ENCODE measurements at regions not wholly inside any gene's neighbourhood (a gene's known extent, or its start where the extent isn't known, plus 50 kb on each side); places are given as distances from the start of the nearest gene placed in this dataset.

DNA sequence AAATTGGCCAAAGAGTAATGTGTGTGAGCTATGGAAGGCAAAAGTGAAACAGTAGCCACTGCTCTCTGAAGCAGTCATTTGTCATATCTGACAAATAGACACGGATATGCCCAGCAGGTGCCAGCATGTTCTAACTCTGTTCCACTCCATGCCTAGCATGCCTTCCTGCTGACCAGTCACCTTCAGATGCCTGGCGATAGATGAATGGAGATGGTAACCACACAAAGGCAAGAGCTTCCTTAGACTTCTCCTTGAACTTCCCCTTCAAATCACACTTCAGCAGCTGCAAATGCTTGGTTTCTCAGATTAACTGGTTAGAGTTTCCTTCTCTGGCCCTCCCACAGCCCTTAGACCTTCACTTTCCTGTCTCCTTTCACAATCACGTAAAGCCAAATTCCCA, 429.9 kb downstream of the DAD1 start:
- no peaks in the 10 kb centered on the region for H3K27me3 ChIP-seq (ENCODE audit: control insufficient read depth, insufficient read depth, low read length)
- H3K4me3 ChIP-seq (ENCODE audit: low read depth, low read length): no peak overlapping the region
- no peak overlapping the region for H3K9ac ChIP-seq
- H3K4me1 ChIP-seq: no peaks in the 10 kb centered on the region
- TF ChIP-seq, protein P1, sequence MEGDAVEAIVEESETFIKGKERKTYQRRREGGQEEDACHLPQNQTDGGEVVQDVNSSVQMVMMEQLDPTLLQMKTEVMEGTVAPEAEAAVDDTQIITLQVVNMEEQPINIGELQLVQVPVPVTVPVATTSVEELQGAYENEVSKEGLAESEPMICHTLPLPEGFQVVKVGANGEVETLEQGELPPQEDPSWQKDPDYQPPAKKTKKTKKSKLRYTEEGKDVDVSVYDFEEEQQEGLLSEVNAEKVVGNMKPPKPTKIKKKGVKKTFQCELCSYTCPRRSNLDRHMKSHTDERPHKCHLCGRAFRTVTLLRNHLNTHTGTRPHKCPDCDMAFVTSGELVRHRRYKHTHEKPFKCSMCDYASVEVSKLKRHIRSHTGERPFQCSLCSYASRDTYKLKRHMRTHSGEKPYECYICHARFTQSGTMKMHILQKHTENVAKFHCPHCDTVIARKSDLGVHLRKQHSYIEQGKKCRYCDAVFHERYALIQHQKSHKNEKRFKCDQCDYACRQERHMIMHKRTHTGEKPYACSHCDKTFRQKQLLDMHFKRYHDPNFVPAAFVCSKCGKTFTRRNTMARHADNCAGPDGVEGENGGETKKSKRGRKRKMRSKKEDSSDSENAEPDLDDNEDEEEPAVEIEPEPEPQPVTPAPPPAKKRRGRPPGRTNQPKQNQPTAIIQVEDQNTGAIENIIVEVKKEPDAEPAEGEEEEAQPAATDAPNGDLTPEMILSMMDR (IDR thresholded peaks at IDR 0.05): no peak
- no peaks in the 10 kb centered on the region for H3K9me3 ChIP-seq (ENCODE audit: control insufficient read depth, low read length)
- H3K4me2 ChIP-seq (ENCODE audit: low read length): no peak overlapping the region
- no peak overlapping the region for H3K27ac ChIP-seq
- no peaks in the 10 kb centered on the region for H3K36me3 ChIP-seq (ENCODE audit: control insufficient read depth, insufficient read depth, low read length)
- no peak overlapping the region for H2AFZ ChIP-seq
- no peaks in the 10 kb centered on the region for H3K79me2 ChIP-seq

DNA sequence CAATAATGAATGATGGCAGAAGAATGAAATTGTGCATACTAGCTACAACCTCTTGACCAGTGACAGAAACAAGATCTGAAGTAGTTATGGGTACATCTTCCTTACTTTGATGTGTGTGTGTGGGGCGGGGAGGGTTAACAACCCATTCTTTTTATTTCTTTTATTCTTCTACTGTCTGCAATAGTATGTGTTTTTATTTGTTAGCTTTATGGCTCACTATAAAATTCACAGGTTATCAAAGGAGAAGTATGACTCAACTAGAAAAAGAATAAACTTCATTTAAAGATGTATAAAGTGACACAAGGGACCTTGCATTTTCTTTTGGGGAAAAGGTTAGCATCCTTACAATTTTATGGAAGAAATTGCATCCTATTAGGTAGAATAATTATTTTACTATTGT, 430.5 kb downstream of the DAD1 start:
- no peaks in the 10 kb centered on the region for H3K27me3 ChIP-seq (ENCODE audit: control insufficient read depth, insufficient read depth, low read length)
- H3K9ac ChIP-seq: no peak overlapping the region

DNA sequence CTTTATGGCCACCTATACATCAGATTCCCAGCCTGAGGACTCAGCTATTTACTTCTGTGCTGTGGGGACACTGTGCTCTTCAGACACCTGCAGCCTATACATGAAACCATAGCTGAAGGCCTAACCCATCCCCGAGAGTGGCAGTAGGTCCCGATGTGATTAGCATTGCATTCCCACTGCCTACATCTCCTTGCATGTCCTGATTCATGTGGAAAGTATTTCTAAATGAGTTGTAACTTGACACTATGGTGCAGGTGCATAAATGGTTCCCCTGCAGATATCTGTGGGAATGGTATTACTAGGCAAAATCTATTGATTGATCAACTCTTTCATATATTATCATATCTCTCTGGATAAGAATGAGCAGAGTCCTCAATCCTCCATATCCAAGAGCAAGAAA, 433.5 kb downstream of the DAD1 start:
- Histone ChIP-seq H3K79me2 (no peaks in the 10 kb centered on the region), H3K9ac (no peak overlapping the region), H3K9me3 (ENCODE audit: control insufficient read depth, low read length) (no peaks in the 10 kb centered on the region), H3K4me1 (no peaks in the 10 kb centered on the region), H3K4me2 (ENCODE audit: low read length) (no peak overlapping the region), H3K27me3 (ENCODE audit: control insufficient read depth, insufficient read depth, low read length) (no peaks in the 10 kb centered on the region), H3K27ac (no peak overlapping the region), H3K36me3 (ENCODE audit: control insufficient read depth, insufficient read depth, low read length) (no peaks in the 10 kb centered on the region), H3K4me3 (ENCODE audit: low read depth, low read length) (no peak overlapping the region), H2AFZ (no peak overlapping the region)
- TF ChIP-seq, protein P1 (IDR thresholded peaks at IDR 0.05): no peak

More for the DNA sequence above, 430.5 kb downstream of the DAD1 start:
- Histone ChIP-seq H3K36me3 (ENCODE audit: control insufficient read depth, insufficient read depth, low read length) (no peaks in the 10 kb centered on the region), H3K79me2 (no peaks in the 10 kb centered on the region), H3K4me2 (ENCODE audit: low read length) (no peak overlapping the region), H3K4me3 (ENCODE audit: low read depth, low read length) (no peak overlapping the region), H3K9me3 (ENCODE audit: control insufficient read depth, low read length) (no peaks in the 10 kb centered on the region), H2AFZ (no peak overlapping the region), H3K4me1 (no peaks in the 10 kb centered on the region), H3K27ac (no peak overlapping the region)
- TF ChIP-seq, protein P1 (IDR thresholded peaks at IDR 0.05): no peak

DNA sequence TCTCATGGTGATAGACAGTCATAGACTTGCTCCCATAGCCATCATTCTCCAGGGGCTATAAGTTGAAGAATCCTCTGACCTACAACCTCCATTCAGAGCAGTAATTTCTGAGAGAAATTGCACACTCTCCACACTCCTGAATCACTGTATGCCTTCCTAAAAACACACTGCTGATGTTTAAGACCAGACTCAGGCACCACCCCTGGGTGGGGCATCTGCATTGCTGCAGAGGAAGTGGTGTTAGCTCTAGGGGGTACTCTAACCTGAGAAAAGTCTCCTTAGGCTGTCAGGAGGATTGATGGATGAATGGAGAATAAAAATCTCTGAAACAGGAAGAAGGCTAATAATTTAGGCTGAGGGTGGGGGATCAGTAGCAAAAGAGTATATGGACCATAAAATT, 436.1 kb downstream of the DAD1 start:
- no peaks in the 10 kb centered on the region for H3K4me1 ChIP-seq
- TF ChIP-seq, protein P1 (IDR thresholded peaks at IDR 0.05): no peak
- no peak overlapping the region for H3K4me2 ChIP-seq (ENCODE audit: low read length)
- H3K79me2 ChIP-seq: no peaks in the 10 kb centered on the region
- no peak overlapping the region for H3K9ac ChIP-seq
- H3K9me3 ChIP-seq (ENCODE audit: control insufficient read depth, low read length): no peaks in the 10 kb centered on the region
- H2AFZ ChIP-seq: no peak overlapping the region
- H3K27ac ChIP-seq: no peak overlapping the region
- H3K4me3 ChIP-seq (ENCODE audit: low read depth, low read length): no peak overlapping the region
- H3K36me3 ChIP-seq (ENCODE audit: control insufficient read depth, insufficient read depth, low read length): no peaks in the 10 kb centered on the region
- H3K27me3 ChIP-seq (ENCODE audit: control insufficient read depth, insufficient read depth, low read length): no peaks in the 10 kb centered on the region

DNA sequence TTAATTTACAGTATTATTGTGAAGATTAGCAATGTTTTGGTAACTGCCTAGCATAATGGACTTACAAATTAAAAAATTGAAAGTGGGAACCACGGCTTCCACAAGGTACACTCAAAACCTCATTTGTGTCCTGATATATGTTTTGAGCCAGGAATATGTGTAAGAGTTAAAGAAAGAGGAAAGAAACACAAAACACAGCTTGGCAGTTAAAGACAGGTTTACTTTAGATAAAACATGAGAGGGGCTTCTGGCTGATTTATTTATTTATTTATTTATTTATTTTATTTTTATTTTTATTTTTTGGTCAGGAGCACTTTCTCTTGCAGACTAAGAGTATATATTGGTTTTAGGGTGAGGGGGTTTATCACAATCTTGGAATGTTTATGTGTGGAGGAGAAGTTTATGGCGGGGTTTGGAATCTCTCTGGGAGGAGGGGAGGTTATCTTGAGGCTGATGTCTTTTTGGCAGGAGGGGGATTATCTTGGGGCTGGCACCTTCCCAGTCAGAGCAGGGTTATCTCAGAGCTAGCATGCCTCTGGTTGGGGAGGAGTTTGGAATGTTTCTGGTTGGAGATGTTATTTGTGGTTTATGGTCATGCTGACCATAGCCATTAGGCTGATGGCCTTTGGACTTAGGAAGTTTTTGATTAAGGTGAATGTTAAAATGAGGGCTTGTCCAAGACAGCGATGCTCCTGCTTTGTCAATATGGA, 436.7 kb downstream of the DAD1 start:
- H3K79me2 ChIP-seq: no peaks in the 10 kb centered on the region
- no peaks in the 10 kb centered on the region for H3K36me3 ChIP-seq (ENCODE audit: control insufficient read depth, insufficient read depth, low read length)
- no peak overlapping the region for H3K9ac ChIP-seq
- H2AFZ ChIP-seq: no peak overlapping the region
- no peak overlapping the region for H3K4me3 ChIP-seq (ENCODE audit: low read depth, low read length)
- H3K4me1 ChIP-seq: no peaks in the 10 kb centered on the region
- H3K27me3 ChIP-seq (ENCODE audit: control insufficient read depth, insufficient read depth, low read length): no peaks in the 10 kb centered on the region
- H3K27ac ChIP-seq: no peak overlapping the region
- TF ChIP-seq, protein P1 (IDR thresholded peaks at IDR 0.05): no peak
- no peak overlapping the region for H3K4me2 ChIP-seq (ENCODE audit: low read length)
- no peaks in the 10 kb centered on the region for H3K9me3 ChIP-seq (ENCODE audit: control insufficient read depth, low read length)
